ENCODE measurements at regions not wholly inside any gene's neighbourhood (a gene's known extent, or its start where the extent isn't known, plus 50 kb on each side); places are given as distances from the start of the nearest gene placed in this dataset.

- TF ChIP-seq JUN (IDR thresholded peaks at IDR 0.05; ENCODE audit: low read depth, low read length) (no peak), SP4 (IDR thresholded peaks at IDR 0.05; ENCODE audit: low read length) (no peak)
Observed at GRCh38 chr3:181614878-181615277, 96.8 kb upstream of the SOX2 start (continued).
